ENCODE measurements at regions not wholly inside any gene's neighbourhood (a gene's known extent, or its start where the extent isn't known, plus 50 kb on each side); places are given as distances from the start of the nearest gene placed in this dataset.

DNA sequence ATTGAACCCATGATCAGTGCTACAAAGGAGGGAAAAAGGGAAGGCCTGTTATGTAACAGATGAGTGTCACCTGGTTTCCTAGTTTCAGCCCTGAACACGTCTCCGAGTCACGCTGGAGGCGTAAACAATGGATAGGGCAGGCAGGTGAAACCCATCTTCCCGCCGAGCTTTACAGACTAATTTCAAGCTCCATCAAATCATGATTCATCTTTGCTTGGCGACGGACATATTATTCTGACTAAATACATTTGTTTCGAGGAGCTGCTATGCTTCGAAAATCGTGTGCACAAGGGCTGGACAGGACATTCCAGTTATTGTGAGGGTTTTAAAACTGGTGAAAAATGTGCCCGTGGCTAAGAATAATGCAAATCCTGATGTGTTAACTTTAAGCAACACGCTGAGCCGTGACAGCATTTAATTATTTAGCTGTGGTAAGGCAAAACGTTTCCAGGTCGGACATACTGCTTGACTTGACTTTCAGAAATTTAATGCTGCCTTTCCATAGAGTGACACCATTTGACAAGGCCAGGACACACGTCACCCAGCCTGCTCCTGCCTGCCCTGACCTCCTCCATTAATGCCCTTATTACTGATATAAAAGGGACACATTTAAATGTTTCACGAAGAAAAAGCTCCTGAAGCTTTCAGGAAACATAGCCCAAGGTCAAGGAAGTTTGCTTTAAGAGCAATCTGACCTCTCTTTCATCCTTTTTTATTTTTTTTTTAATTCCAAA is 1203.5 kb upstream of the TMEM132C start:
- DNase-seq (ENCODE audit: low spot score) (no peak), ATAC-seq (ENCODE audit: insufficient number of reproducible peaks, low FRiP score, low read depth) (no peak)
- Histone ChIP-seq H3K27ac (no peak overlapping the region), H3K4me3 (no peak overlapping the region), H3K27me3 (replicated peaks; ENCODE audit: insufficient read depth) (no peaks in the 10 kb centered on the region), H3K36me3 (no peaks in the 10 kb centered on the region), H3K9me3 (no peaks in the 10 kb centered on the region), H3K4me1 (ENCODE audit: control insufficient read depth in 1 of 2, low read depth in 2 of 2) (no peaks in the 10 kb centered on the region)
- TF ChIP-seq, protein P1, sequence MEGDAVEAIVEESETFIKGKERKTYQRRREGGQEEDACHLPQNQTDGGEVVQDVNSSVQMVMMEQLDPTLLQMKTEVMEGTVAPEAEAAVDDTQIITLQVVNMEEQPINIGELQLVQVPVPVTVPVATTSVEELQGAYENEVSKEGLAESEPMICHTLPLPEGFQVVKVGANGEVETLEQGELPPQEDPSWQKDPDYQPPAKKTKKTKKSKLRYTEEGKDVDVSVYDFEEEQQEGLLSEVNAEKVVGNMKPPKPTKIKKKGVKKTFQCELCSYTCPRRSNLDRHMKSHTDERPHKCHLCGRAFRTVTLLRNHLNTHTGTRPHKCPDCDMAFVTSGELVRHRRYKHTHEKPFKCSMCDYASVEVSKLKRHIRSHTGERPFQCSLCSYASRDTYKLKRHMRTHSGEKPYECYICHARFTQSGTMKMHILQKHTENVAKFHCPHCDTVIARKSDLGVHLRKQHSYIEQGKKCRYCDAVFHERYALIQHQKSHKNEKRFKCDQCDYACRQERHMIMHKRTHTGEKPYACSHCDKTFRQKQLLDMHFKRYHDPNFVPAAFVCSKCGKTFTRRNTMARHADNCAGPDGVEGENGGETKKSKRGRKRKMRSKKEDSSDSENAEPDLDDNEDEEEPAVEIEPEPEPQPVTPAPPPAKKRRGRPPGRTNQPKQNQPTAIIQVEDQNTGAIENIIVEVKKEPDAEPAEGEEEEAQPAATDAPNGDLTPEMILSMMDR (IDR thresholded peaks at IDR 0.05) = no peak

DNA sequence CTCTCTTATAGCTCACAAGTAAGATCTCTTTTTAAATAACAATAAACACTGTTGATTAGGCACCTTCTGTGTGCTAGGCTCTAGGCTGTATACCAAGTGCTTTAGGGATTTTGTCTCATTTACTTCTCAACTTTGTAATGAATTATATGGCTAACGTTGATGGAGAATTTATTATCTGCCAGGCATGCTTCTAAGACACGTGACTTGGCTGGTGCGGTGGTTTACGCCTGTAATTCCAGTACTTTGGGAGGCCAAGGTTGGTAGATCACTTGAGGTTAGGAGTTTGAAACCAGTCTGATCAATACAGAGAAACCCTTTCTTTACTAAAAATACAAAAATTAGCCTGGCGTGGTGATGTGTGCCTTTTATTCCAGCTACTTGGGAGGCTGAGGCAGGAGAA is 1202.8 kb upstream of the TMEM132C start:
- no peaks in the 10 kb centered on the region for H3K36me3 ChIP-seq
- H3K4me3 ChIP-seq = no peak overlapping the region

DNA sequence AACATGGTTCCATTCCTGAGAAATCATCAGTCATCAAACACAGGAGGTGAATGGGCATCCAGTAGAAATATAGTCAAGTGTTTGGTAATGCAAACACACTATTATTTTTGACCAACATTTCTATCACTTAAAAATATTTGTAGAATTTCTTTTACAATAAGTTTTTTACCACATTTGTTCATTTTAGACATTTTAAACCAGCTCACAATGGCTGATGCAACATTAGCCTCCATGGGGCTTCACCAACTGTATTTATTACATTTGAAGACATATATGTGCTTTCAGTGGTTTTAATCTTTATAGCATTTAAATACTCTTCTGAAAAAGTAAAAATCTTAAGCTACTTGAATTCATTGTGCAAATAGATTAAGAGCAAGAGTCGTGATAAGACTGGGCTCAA is 1201.4 kb upstream of the TMEM132C start:
- ATAC-seq (ENCODE audit: insufficient number of reproducible peaks, low FRiP score, low read depth) = no peak
- TF ChIP-seq, protein P1 (IDR thresholded peaks at IDR 0.05) = no peak
- H3K27me3 ChIP-seq (replicated peaks; ENCODE audit: insufficient read depth) = no peaks in the 10 kb centered on the region
- no peak overlapping the region for H3K27ac ChIP-seq
- no peak overlapping the region for H3K4me3 ChIP-seq
- H3K4me1 ChIP-seq (ENCODE audit: control insufficient read depth in 1 of 2, low read depth in 2 of 2) = no peaks in the 10 kb centered on the region
- H3K9me3 ChIP-seq = no peaks in the 10 kb centered on the region
- H3K36me3 ChIP-seq = no peaks in the 10 kb centered on the region
- DNase-seq (ENCODE audit: low spot score) = no peak

More for the DNA sequence above, 1202.8 kb upstream of the TMEM132C start:
- no peaks in the 10 kb centered on the region for H3K9me3 ChIP-seq
- H3K27me3 ChIP-seq (replicated peaks; ENCODE audit: insufficient read depth) = no peaks in the 10 kb centered on the region
- H3K4me1 ChIP-seq (ENCODE audit: control insufficient read depth in 1 of 2, low read depth in 2 of 2) = no peaks in the 10 kb centered on the region
- ATAC-seq (ENCODE audit: insufficient number of reproducible peaks, low FRiP score, low read depth) = no peak
- DNase-seq (ENCODE audit: low spot score) = no peak
- H3K27ac ChIP-seq = no peak overlapping the region
- TF ChIP-seq, protein P1 (IDR thresholded peaks at IDR 0.05) = no peak

DNA sequence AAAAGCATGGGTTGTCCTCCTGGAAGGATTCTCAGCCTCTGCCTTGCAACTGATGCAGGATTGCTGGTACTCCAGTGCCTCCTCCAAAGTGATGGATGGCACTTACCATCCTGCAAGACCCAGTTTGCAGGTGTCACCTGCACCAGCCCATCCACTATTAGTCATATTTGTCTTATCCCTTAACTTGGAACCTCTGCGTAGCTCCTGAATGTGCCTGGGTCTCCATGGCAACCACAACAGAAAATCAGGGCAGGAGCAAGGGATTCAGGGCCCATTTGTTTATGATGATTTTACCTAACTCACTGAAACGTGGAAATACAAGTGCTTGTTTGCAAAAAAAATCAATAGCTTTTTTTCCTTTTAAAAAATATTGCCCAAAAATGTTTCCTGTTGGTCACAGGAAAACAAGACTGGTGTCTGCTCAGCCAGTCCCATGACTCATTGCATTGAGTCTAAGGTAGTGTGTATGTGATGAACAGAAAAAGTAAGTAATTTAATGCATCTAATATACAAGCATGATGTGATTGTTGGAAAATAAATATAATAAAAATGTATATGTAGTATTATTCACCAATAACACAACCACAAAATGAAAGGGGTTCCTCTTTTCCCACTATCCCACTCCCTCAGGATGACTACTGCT is 1196.3 kb upstream of the TMEM132C start:
- no peaks in the 10 kb centered on the region for H3K4me1 ChIP-seq (ENCODE audit: control insufficient read depth in 1 of 2, low read depth in 2 of 2)
- H3K36me3 ChIP-seq = no peaks in the 10 kb centered on the region

DNA sequence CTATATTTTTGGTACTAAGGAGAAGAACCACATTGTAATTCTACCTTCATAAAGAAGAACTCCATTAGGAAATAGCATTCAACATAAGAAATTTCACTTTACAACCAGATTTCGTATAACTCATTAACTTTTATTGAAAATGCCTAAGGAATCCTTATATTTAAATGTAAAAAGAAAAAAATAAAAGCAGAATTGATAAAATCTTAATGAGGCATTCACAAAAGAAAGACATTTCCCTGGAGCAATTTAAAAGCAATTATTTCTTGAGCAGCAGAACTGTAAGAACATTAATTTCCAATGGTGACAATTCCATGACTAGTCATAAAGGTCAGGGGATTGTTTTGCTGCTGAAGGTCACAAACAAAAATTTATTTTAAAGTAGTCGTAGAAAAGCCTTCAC is 1192.8 kb upstream of the TMEM132C start:
- ATAC-seq (ENCODE audit: insufficient number of reproducible peaks, low FRiP score, low read depth) = no peak
- TF ChIP-seq, protein P1 (IDR thresholded peaks at IDR 0.05) = no peak
- Histone ChIP-seq H3K4me1 (ENCODE audit: control insufficient read depth in 1 of 2, low read depth in 2 of 2) (no peaks in the 10 kb centered on the region), H3K27me3 (replicated peaks; ENCODE audit: insufficient read depth) (no peaks in the 10 kb centered on the region), H3K36me3 (no peaks in the 10 kb centered on the region), H3K4me3 (no peak overlapping the region), H3K27ac (no peak overlapping the region), H3K9me3 (no peaks in the 10 kb centered on the region)
- DNase-seq (ENCODE audit: low spot score) = no peak

More for the DNA sequence above, 1196.3 kb upstream of the TMEM132C start:
- no peak overlapping the region for H3K4me3 ChIP-seq
- ATAC-seq (ENCODE audit: insufficient number of reproducible peaks, low FRiP score, low read depth) (no peak), DNase-seq (ENCODE audit: low spot score) (no peak)
- H3K27me3 ChIP-seq (replicated peaks; ENCODE audit: insufficient read depth) = no peaks in the 10 kb centered on the region
- no peaks in the 10 kb centered on the region for H3K9me3 ChIP-seq
- no peak overlapping the region for H3K27ac ChIP-seq
- TF ChIP-seq, protein P1 (IDR thresholded peaks at IDR 0.05) = no peak
